ENCODE measurements at regions not wholly inside any gene's neighbourhood (a gene's known extent, or its start where the extent isn't known, plus 50 kb on each side); places are given as distances from the start of the nearest gene placed in this dataset.

- WGBS, 2 donors: 78 to 87% methylated on average over 3 of the region's 3 CpGs
- no peak for DNase-seq (ENCODE audit: low spot score in 2 of 2)
- TF ChIP-seq CTCF (IDR thresholded peaks at IDR 0.05) (no peak), POLR2A (IDR thresholded peaks at IDR 0.05) (no peak)
- H3K4me3 ChIP-seq (ENCODE audit: low read depth, poor library complexity, severe bottlenecking): no peak overlapping the region
- intact Hi-C loops (cut with DNase I; ENCODE audit: low total_unique reads): no loop called here
These were observed 99.4 kb upstream of the PTPN3 start for GRCh38 chr9:109597496-109597895.

GRCh38 chr9:109599131-109599530, 101.0 kb upstream of the PTPN3 start:
- WGBS, 2 donors: 100% methylated on average over 2 of the region's 2 CpGs
- no peak for DNase-seq (ENCODE audit: low spot score in 2 of 2)
- TF ChIP-seq CTCF (IDR thresholded peaks at IDR 0.05) (no peak), POLR2A (IDR thresholded peaks at IDR 0.05) (no peak)
- no peak overlapping the region for H3K4me3 ChIP-seq (ENCODE audit: low read depth, poor library complexity, severe bottlenecking)
- intact Hi-C loops (cut with DNase I; ENCODE audit: low total_unique reads): no loop called here

- TF ChIP-seq CTCF (IDR thresholded peaks at IDR 0.05) (no peak), POLR2A (IDR thresholded peaks at IDR 0.05) (no peak)
- intact Hi-C loops (cut with DNase I; ENCODE audit: low total_unique reads): no loop called here
- no peak for DNase-seq (ENCODE audit: low spot score in 2 of 2)
- no peak overlapping the region for H3K4me3 ChIP-seq (ENCODE audit: low read depth, poor library complexity, severe bottlenecking)
- 53 to 65% methylated on average over 6 of the region's 6 CpGs for WGBS, 2 donors
These were observed 101.6 kb upstream of the PTPN3 start for GRCh38 chr9:109599711-109600110.

- no peak overlapping the region for H3K4me3 ChIP-seq (ENCODE audit: low read depth, poor library complexity, severe bottlenecking)
- intact Hi-C loops (cut with DNase I; ENCODE audit: low total_unique reads): no loop called here
- TF ChIP-seq CTCF (IDR thresholded peaks at IDR 0.05) (no peak), POLR2A (IDR thresholded peaks at IDR 0.05) (no peak)
- no peak for DNase-seq (ENCODE audit: low spot score in 2 of 2)
- WGBS, 2 donors: 44 to 49% methylated on average over 2 of the region's 2 CpGs
These were observed 102.0 kb upstream of the PTPN3 start for GRCh38 chr9:109600142-109600541.

- intact Hi-C loops (cut with DNase I; ENCODE audit: low total_unique reads): no loop called here
- TF ChIP-seq CTCF (IDR thresholded peaks at IDR 0.05) (no peak), POLR2A (IDR thresholded peaks at IDR 0.05) (no peak)
- H3K4me3 ChIP-seq (ENCODE audit: low read depth, poor library complexity, severe bottlenecking): no peak overlapping the region
- no peak for DNase-seq (ENCODE audit: low spot score in 2 of 2)
- WGBS, 2 donors: 92 to 100% methylated on average over 1 of the region's 1 CpG
These were observed 103.1 kb upstream of the PTPN3 start for GRCh38 chr9:109601181-109601580.

GRCh38 chr9:109602987-109603386, 104.9 kb upstream of the PTPN3 start:
- no peak overlapping the region for H3K4me3 ChIP-seq (ENCODE audit: low read depth, poor library complexity, severe bottlenecking)
- TF ChIP-seq POLR2A (IDR thresholded peaks at IDR 0.05) (no peak), CTCF (IDR thresholded peaks at IDR 0.05) (no peak)
- intact Hi-C loops (cut with DNase I; ENCODE audit: low total_unique reads): no loop called here
- WGBS, 2 donors: 83 to 84% methylated on average over 4 of the region's 4 CpGs
- DNase-seq (ENCODE audit: low spot score in 2 of 2): no peak
